ENCODE measurements at regions not wholly inside any gene's neighbourhood (a gene's known extent, or its start where the extent isn't known, plus 50 kb on each side); places are given as distances from the start of the nearest gene placed in this dataset.

- no peak for DNase-seq (ENCODE audit: low spot score)
These were observed 52.0 kb upstream of the TANC2 start for GRCh38 chr17:62913991-62914570.

GRCh38 chr17:62912363-62912762, 53.7 kb upstream of the TANC2 start:
- no peak for DNase-seq (ENCODE audit: low spot score)

GRCh38 chr17:62911114-62911513, 54.9 kb upstream of the TANC2 start:
- no peak for DNase-seq (ENCODE audit: low spot score)

GRCh38 chr17:62910277-62910676, 55.8 kb upstream of the TANC2 start:
- DNase-seq (ENCODE audit: low spot score), result no peak

- DNase-seq (ENCODE audit: low spot score), result no peak
These were observed 58.1 kb upstream of the TANC2 start for GRCh38 chr17:62907961-62908360.

- DNase-seq (ENCODE audit: low spot score), result no peak
These were observed 59.2 kb upstream of the TANC2 start for GRCh38 chr17:62906881-62907280.

GRCh38 chr17:62905233-62905632, 60.8 kb upstream of the TANC2 start:
- DNase-seq (ENCODE audit: low spot score), result no peak

- DNase-seq (ENCODE audit: low spot score), result no peak
These were observed 63.4 kb upstream of the TANC2 start for GRCh38 chr17:62902531-62903220.

- DNase-seq (ENCODE audit: low spot score), result no peak
These were observed 64.5 kb upstream of the TANC2 start for GRCh38 chr17:62901544-62901943.

GRCh38 chr17:62900096-62900495, 65.9 kb upstream of the TANC2 start:
- DNase-seq (ENCODE audit: low spot score), result no peak

- DNase-seq (ENCODE audit: low spot score), result no peak
These were observed 66.7 kb upstream of the TANC2 start for GRCh38 chr17:62899361-62899760.

- DNase-seq (ENCODE audit: low spot score), result no peak
These were observed 67.7 kb upstream of the TANC2 start for GRCh38 chr17:62898239-62898864.

GRCh38 chr17:62897706-62898105, 68.3 kb upstream of the TANC2 start:
- DNase-seq (ENCODE audit: low spot score), result no peak

GRCh38 chr17:62895320-62896301, 70.4 kb upstream of the TANC2 start:
- no peak for DNase-seq (ENCODE audit: low spot score)

GRCh38 chr17:62892870-62893338, 73.1 kb upstream of the TANC2 start:
- DNase-seq (ENCODE audit: low spot score), result peak; percentile 60

GRCh38 chr17:62892061-62892675, 73.9 kb upstream of the TANC2 start:
- DNase-seq (ENCODE audit: low spot score), result no peak

GRCh38 chr17:62891659-62892058, 74.4 kb upstream of the TANC2 start:
- no peak for DNase-seq (ENCODE audit: low spot score)

- no peak for DNase-seq (ENCODE audit: low spot score)
These were observed 77.3 kb upstream of the TANC2 start for GRCh38 chr17:62888765-62889164.

- no peak for DNase-seq (ENCODE audit: low spot score)
These were observed 77.9 kb upstream of the TANC2 start for GRCh38 chr17:62888148-62888547.

GRCh38 chr17:62887437-62887836, 78.6 kb upstream of the TANC2 start:
- DNase-seq (ENCODE audit: low spot score), result no peak

GRCh38 chr17:62884781-62885180, 76.7 kb upstream of the MARCHF10 start:
- no peak for DNase-seq (ENCODE audit: low spot score)

GRCh38 chr17:62882878-62883277, 74.8 kb upstream of the MARCHF10 start:
- DNase-seq (ENCODE audit: low spot score), result no peak

All from mucosa of gallbladder (tissue), 1 donor.